ENCODE measurements at regions not wholly inside any gene's neighbourhood (a gene's known extent, or its start where the extent isn't known, plus 50 kb on each side); places are given as distances from the start of the nearest gene placed in this dataset.

GRCh38 chr4:81600520-81601357, 129.0 kb upstream of the RASGEF1B start:
- TF ChIP-seq, protein P1, sequence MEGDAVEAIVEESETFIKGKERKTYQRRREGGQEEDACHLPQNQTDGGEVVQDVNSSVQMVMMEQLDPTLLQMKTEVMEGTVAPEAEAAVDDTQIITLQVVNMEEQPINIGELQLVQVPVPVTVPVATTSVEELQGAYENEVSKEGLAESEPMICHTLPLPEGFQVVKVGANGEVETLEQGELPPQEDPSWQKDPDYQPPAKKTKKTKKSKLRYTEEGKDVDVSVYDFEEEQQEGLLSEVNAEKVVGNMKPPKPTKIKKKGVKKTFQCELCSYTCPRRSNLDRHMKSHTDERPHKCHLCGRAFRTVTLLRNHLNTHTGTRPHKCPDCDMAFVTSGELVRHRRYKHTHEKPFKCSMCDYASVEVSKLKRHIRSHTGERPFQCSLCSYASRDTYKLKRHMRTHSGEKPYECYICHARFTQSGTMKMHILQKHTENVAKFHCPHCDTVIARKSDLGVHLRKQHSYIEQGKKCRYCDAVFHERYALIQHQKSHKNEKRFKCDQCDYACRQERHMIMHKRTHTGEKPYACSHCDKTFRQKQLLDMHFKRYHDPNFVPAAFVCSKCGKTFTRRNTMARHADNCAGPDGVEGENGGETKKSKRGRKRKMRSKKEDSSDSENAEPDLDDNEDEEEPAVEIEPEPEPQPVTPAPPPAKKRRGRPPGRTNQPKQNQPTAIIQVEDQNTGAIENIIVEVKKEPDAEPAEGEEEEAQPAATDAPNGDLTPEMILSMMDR (IDR thresholded peaks at IDR 0.05; ENCODE audit: poor library complexity, severe bottlenecking): no peak
- TF ChIP-seq POLR2AphosphoS5 (IDR thresholded peaks at IDR 0.05) (no peak), RAD21 (conservative IDR thresholded peaks at IDR 0.05) (no peak), EP300 (conservative IDR thresholded peaks at IDR 0.05; ENCODE audit: poor library complexity, severe bottlenecking) (no peak), EZH2 (IDR thresholded peaks at IDR 0.05; ENCODE audit: borderline replicate concordance, insufficient read depth, low read length, poor library complexity, severe bottlenecking) (no peak), SMC3 (conservative IDR thresholded peaks at IDR 0.05; ENCODE audit: poor library complexity) (no peak), TAF1 (IDR thresholded peaks at IDR 0.05; ENCODE audit: low read depth) (no peak)
